CD4-positive, alpha-beta T cell treated with Interferon alpha-2 for 1 hour (primary cell): ENCODE measurements at regions not wholly inside any gene's neighbourhood (a gene's known extent, or its start where the extent isn't known, plus 50 kb on each side); places are given as distances from the start of the nearest gene placed in this dataset.

ENCODE experiments used
- DNase-seq, 2 donors: peaks; one replicate each; pipeline ENCODE4 v3.0.0-alpha.2; 2020 to 2022

GRCh38 chrY:19644889-19645638 lies 99.5 kb downstream of the KDM5D start:
- no peak for DNase-seq

GRCh38 chrY:19637651-19638347 lies 106.7 kb downstream of the KDM5D start:
- no peak for DNase-seq

GRCh38 chrY:19628926-19629325 lies 115.6 kb downstream of the KDM5D start:
- no peak for DNase-seq

- no peak for DNase-seq
Measured at GRCh38 chrY:19622392-19622791, 122.1 kb downstream of the KDM5D start.

GRCh38 chrY:19621756-19622155 lies 122.8 kb downstream of the KDM5D start:
- DNase-seq, result no peak

GRCh38 chrY:19601113-19601512 lies 143.4 kb downstream of the KDM5D start:
- no peak for DNase-seq

GRCh38 chrY:19600711-19601110 lies 143.8 kb downstream of the KDM5D start:
- DNase-seq, result no peak

GRCh38 chrY:19590235-19590634 lies 154.3 kb downstream of the KDM5D start:
- no peak for DNase-seq

- DNase-seq, result no peak
Measured at GRCh38 chrY:19589664-19590063, 154.9 kb downstream of the KDM5D start.

GRCh38 chrY:19587311-19587710 lies 157.2 kb downstream of the KDM5D start:
- DNase-seq, result no peak

- peak in 1 of 2 donors; percentile 18 for DNase-seq
Measured at GRCh38 chrY:19580990-19581389, 163.5 kb downstream of the KDM5D start.

- no peak for DNase-seq
Measured at GRCh38 chrY:19578281-19578874, 166.1 kb downstream of the KDM5D start.

GRCh38 chrY:19577250-19577649 lies 167.3 kb downstream of the KDM5D start:
- no peak for DNase-seq

GRCh38 chrY:19574939-19575338 lies 169.6 kb downstream of the KDM5D start:
- DNase-seq, result no peak

GRCh38 chrY:19573646-19574045 lies 170.9 kb downstream of the KDM5D start:
- no peak for DNase-seq

GRCh38 chrY:19570999-19571398 lies 173.5 kb downstream of the KDM5D start:
- DNase-seq, result peak in 1 of 2 donors; percentile 23

- DNase-seq, result no peak
Measured at GRCh38 chrY:19567943-19568342, 176.6 kb downstream of the KDM5D start.

- peak in 1 of 2 donors; percentile 89 for DNase-seq
Measured at GRCh38 chrY:19567051-19567921, 177.2 kb downstream of the KDM5D start.

GRCh38 chrY:19559161-19559560 lies 185.4 kb downstream of the KDM5D start:
- DNase-seq, result no peak

GRCh38 chrY:19549671-19550466 lies 194.7 kb downstream of the KDM5D start:
- DNase-seq, result no peak

- DNase-seq, result no peak
Measured at GRCh38 chrY:19541475-19542306, 202.8 kb downstream of the KDM5D start.
